Adrenal gland (tissue), 9 donors: ENCODE measurements at regions not wholly inside any gene's neighbourhood (a gene's known extent, or its start where the extent isn't known, plus 50 kb on each side); places are given as distances from the start of the nearest gene placed in this dataset.

Experiments used
- DNase-seq, 7 donors: peaks; one replicate each; pipeline ENCODE4 v3.0.0-alpha.2; 2019 to 2020
- H3K27ac ChIP-seq, 5 donors: fragments of 200-600 bp; sonication (generic) in 4 of 5; 1 replicate in 3 of 5; 2 replicates in 2 of 5; pipeline versions ENCODE4 v1.5.1 to v1.8.0; 2016 to 2020; ENCODE audit warnings: mild to moderate bottlenecking in 1 of 5
- H3K27me3 ChIP-seq: fragments of 200-600 bp; 2 replicates; pipeline ENCODE4 v1.8.0; 2021
- H3K36me3 ChIP-seq, 2 donors: fragments of 200-600 bp; replicated peaks in 1 of 2; 1 replicate in 1 of 2; 2 replicates in 1 of 2; pipeline versions ENCODE4 v1.5.1 to v1.8.0; 2018 to 2022
- H3K4me1 ChIP-seq, 2 donors: fragments of 200-600 bp; replicated peaks in 1 of 2; 1 replicate in 1 of 2; 2 replicates in 1 of 2; pipeline versions ENCODE4 v1.5.1 to v1.8.0; 2018 to 2021
- H3K4me3 ChIP-seq, 4 donors: fragments of 200-600 bp; sonication (generic) in 3 of 4; one replicate each; pipeline ENCODE4 v1.5.1; 2016 to 2018
- H3K9me3 ChIP-seq, 3 donors: fragments of 200-600 bp; sonication (generic) in 1 of 3; replicated peaks in 1 of 3; 1 replicate in 2 of 3; 2 replicates in 1 of 3; pipeline versions ENCODE4 v1.5.1 to v1.8.0; 2016 to 2021
- CTCF ChIP-seq, 6 experiments: fragments of 450-650 bp in 4 of 6; fragments of 200-600 bp in 2 of 6; sonication (generic) in 1 of 6; IDR thresholded peaks; 1 replicate in 5 of 6; 2 replicates in 1 of 6; pipeline versions ENCODE4 v1.5.1 to v1.8.0; 2016 to 2021; ENCODE audit warnings: antibody characterized with exemption in 6 of 6, mild to moderate bottlenecking in 2 of 6, moderate library complexity in 1 of 6
- POLR2A ChIP-seq, 2 donors: fragments of 450-650 bp; IDR thresholded peaks; one replicate each; pipeline ENCODE4 v1.6.1; 2017; ENCODE audit warnings: antibody characterized with exemption in 2 of 2, mild to moderate bottlenecking in 2 of 2, moderate library complexity in 1 of 2
- WGBS, 4 donors: extraction: QIAGEN DNeasy Blood & Tissue Kit in 2 of 4; methylation state at CpG; one replicate each; pipeline versions ENCODE4 v1.1.5 to v1.1.7; 2013 to 2017; 5-methylcytosine and 5-hydroxymethylcytosine counted together
- intact Hi-C, 2 donors: fragments of 100-400 bp; cut with DNase I; formaldehyde crosslinking; loops; one replicate each; pipeline versions ENCODE4 v1.14.1 to v1.15.0; 2022 to 2023
- donor health status: healthy with polysubstance abuse.
- donor health status: Bipolar disorder and iron deficiency.
- donor health status: DM: yes; HTN: yes; CAD: no.
- donor health status: DM: no; HTN: no; CAD: no.
- donor health status: DM: no; HTN: no; CAD: no.

GRCh38 chr5:173833196-173833985 lies 54.8 kb upstream of the CPEB4 start:
- Histone ChIP-seq H3K27me3 (no peaks in the 10 kb centered on the region), H3K27ac (peak overlapping the region; percentile 68 to 91 (median 86)), H3K4me3 (peak overlapping the region in 1 of 4 donors; percentile 16), H3K4me1 (peaks cover 16 to 41% of the 10 kb centered on the region in 2 donors), H3K36me3 (no peaks in the 10 kb centered on the region), H3K9me3 (no peaks in the 10 kb centered on the region)
- intact Hi-C loops = no loop called here
- WGBS, 4 donors = 27 to 30% (median 28%) methylated on average over 13 of the region's 13 CpGs
- peak; percentile 41 to 72 (median 65) for DNase-seq
- TF ChIP-seq CTCF (IDR thresholded peaks at IDR 0.05) (no peak), POLR2A (IDR thresholded peaks at IDR 0.05) (peak in 1 of 2 donors; percentile 37)

- Histone ChIP-seq H3K4me3 (no peak overlapping the region), H3K9me3 (no peaks in the 10 kb centered on the region), H3K27ac (peak overlapping the region; percentile 68 to 91 (median 86)), H3K4me1 (peaks cover 16 to 46% of the 10 kb centered on the region in 2 donors), H3K36me3 (no peaks in the 10 kb centered on the region), H3K27me3 (no peaks in the 10 kb centered on the region)
- intact Hi-C loops = no loop called here
- no peak for TF ChIP-seq CTCF (IDR thresholded peaks at IDR 0.05)
- TF ChIP-seq POLR2A (IDR thresholded peaks at IDR 0.05) = no peak
- WGBS, 4 donors = 69 to 86% (median 81%) methylated on average over 7 of the region's 7 CpGs
- DNase-seq = no peak
Measured at GRCh38 chr5:173834071-173834771, 53.9 kb upstream of the CPEB4 start.

GRCh38 chr5:173835131-173835530 lies 53.0 kb upstream of the CPEB4 start:
- DNase-seq = peak in 4 of 7 donors; percentile 22 to 32 (median 30)
- no peak for TF ChIP-seq CTCF (IDR thresholded peaks at IDR 0.05)
- no peak for TF ChIP-seq POLR2A (IDR thresholded peaks at IDR 0.05)
- H3K9me3 ChIP-seq = no peaks in the 10 kb centered on the region
- no peak overlapping the region for H3K4me3 ChIP-seq
- no peaks in the 10 kb centered on the region for H3K27me3 ChIP-seq
- 64 to 90% (median 82%) methylated on average over 2 to 3 of the region's 3 CpGs for WGBS, 4 donors
- intact Hi-C loops = no loop called here
- H3K4me1 ChIP-seq = peaks cover 16 to 42% of the 10 kb centered on the region in 2 donors
- H3K27ac ChIP-seq = peak overlapping the region in 2 of 5 donors; percentile 86
- no peaks in the 10 kb centered on the region for H3K36me3 ChIP-seq

- intact Hi-C loops = no loop called here
- WGBS, 4 donors = 68 to 88% (median 78%) methylated on average over 6 of the region's 6 CpGs
- Histone ChIP-seq H3K4me3 (no peak overlapping the region), H3K27ac (peak overlapping the region in 2 of 5 donors; percentile 38 to 46), H3K36me3 (no peaks in the 10 kb centered on the region), H3K4me1 (peaks cover 16 to 37% of the 10 kb centered on the region in 2 donors), H3K9me3 (no peaks in the 10 kb centered on the region), H3K27me3 (no peaks in the 10 kb centered on the region)
- TF ChIP-seq CTCF (IDR thresholded peaks at IDR 0.05) (no peak), POLR2A (IDR thresholded peaks at IDR 0.05) (no peak)
- DNase-seq = no peak
Measured at GRCh38 chr5:173835661-173836060, 52.5 kb upstream of the CPEB4 start.
